A673 (cell line): ENCODE measurements at regions not wholly inside any gene's neighbourhood (a gene's known extent, or its start where the extent isn't known, plus 50 kb on each side); places are given as distances from the start of the nearest gene placed in this dataset.

ENCODE experiments used
- CTCF ChIP-seq: fragments of 300-800, 200-600 bp; sonication (generic); conservative IDR thresholded peaks from 2 replicates; pipeline ENCODE4 v1.5.1; 2017; ENCODE audit warnings: low read depth, mild to moderate bottlenecking, antibody characterized with exemption, low read length, moderate library complexity, mixed read lengths
- EZH2 ChIP-seq: fragments of 200-600 bp; sonication (generic); IDR thresholded peaks from 2 replicates; pipeline ENCODE4 v1.6.1; 2017; ENCODE audit warnings: borderline replicate concordance, low read depth, mild to moderate bottlenecking, mixed read lengths, antibody characterized with exemption, low read length; ENCODE audit not compliant: poor library complexity, severe bottlenecking

GRCh38 chr4:3705236-3705987, 60.8 kb upstream of the ADRA2C start:
- no peak for TF ChIP-seq CTCF
- TF ChIP-seq EZH2: no peak
